HCT116 (cell line): ENCODE measurements at regions not wholly inside any gene's neighbourhood (a gene's known extent, or its start where the extent isn't known, plus 50 kb on each side); places are given as distances from the start of the nearest gene placed in this dataset.

Experiments used
- ATAC-seq: fragments of 200-7000 bp; cut with Tn5 transposase; 2 replicates; pipeline ENCODE4 v1.9.1; 2020; ENCODE audit warnings: mild to moderate bottlenecking, moderate library complexity
- BruUV-seq: library from RNA; stranded (reverse); fragments of 400-500 nt; replicated peaks from 2 replicates; lab custom pipeline; 2021; lab: Mats Ljungman, UMichigan
- CTCF ChIA-PET: fragments of 300-600 bp; sonication (Branson Sonifier 250); formaldehyde crosslinking; loops from one replicate; lab custom pipeline; 2021; ENCODE audit warnings: antibody characterized with exemption; lab: Charles Lee
- POLR2A ChIA-PET: fragments of 300-600, 350-600 bp; sonication (Branson Sonifier 250); formaldehyde crosslinking; loops from one replicate; lab custom pipeline; 2021; ENCODE audit warnings: antibody characterized with exemption; lab: Charles Lee
- RAD21 ChIA-PET, 2 experiments: fragments of 300-600 bp; sonication (Branson Sonifier 250); formaldehyde crosslinking; loops; one replicate each; lab custom pipeline; 2023; ENCODE audit warnings: low total read pairs in 2 of 2; ENCODE audit not compliant: uncharacterized antibody in 2 of 2, unreplicated experiment in 2 of 2, low non-redundant PET in 1 of 2; lab: Charles Lee
- DNase-seq: peaks from one replicate; pipeline ENCODE4 v3.0.0-alpha.2; 2010; ENCODE audit warnings: low read depth, low spot score
- H2AFZ ChIP-seq: fragments of 200-600 bp; shearing (Covaris generic), sonication (generic); 2 replicates; pipeline ENCODE4 v1.6.1; 2017; ENCODE audit warnings: low read depth, mixed run types, mixed read lengths, antibody characterized with exemption, low read length; ENCODE audit not compliant: poor library complexity, severe bottlenecking
- H3K27ac ChIP-seq: 2 replicates; pipeline ENCODE4 v1.5.1; 2012; ENCODE audit warnings: low read depth, low read length
- H3K27me3 ChIP-seq: fragments of 200-600 bp; sonication (generic); 2 replicates; pipeline ENCODE4 v1.6.1; 2016; ENCODE audit warnings: mixed run types, low read length, mixed read lengths; ENCODE audit not compliant: insufficient read depth
- H3K36me3 ChIP-seq, 2 experiments: fragments of 200-500 bp in 1 of 2; fragments of 200-600 bp in 1 of 2; sonication (Bioruptor generic) in 1 of 2; sonication (generic) in 1 of 2; 2 replicates each; pipeline versions ENCODE4 v1.5.1 to v1.6.1; 2014 to 2016; ENCODE audit warnings: low read length in 2 of 2, inconsistent platforms in 1 of 2, mixed read lengths in 1 of 2, mixed run types in 1 of 2; ENCODE audit not compliant: insufficient read depth in 2 of 2, control insufficient read depth in 1 of 2
- H3K4me1 ChIP-seq, 2 experiments: fragments of 200-600 bp in 1 of 2; sonication (generic) in 1 of 2; 2 replicates each; pipeline versions ENCODE4 v1.5.1 to v1.6.1; 2012 to 2017; ENCODE audit warnings: low read length in 2 of 2, inconsistent platforms in 1 of 2, mild to moderate bottlenecking in 1 of 2, mixed read lengths in 1 of 2, mixed run types in 1 of 2, moderate library complexity in 1 of 2; ENCODE audit not compliant: insufficient read depth in 2 of 2, control insufficient read depth in 1 of 2
- H3K4me2 ChIP-seq: fragments of 200-600 bp; sonication (generic); 2 replicates; pipeline ENCODE4 v1.6.1; 2017; ENCODE audit warnings: mixed run types, low read length, mixed read lengths
- H3K4me3 ChIP-seq, 2 experiments: fragments of 200-600 bp in 1 of 2; sonication (generic) in 1 of 2; replicated peaks in 1 of 2; 2 replicates each; pipeline ENCODE4 v1.5.1; 2011 to 2016; ENCODE audit warnings: low read length in 2 of 2, control low read depth in 1 of 2, low read depth in 1 of 2, mild to moderate bottlenecking in 1 of 2, mixed read lengths in 1 of 2, mixed run types in 1 of 2
- H3K79me2 ChIP-seq: fragments of 200-600 bp; sonication (generic); 2 replicates; pipeline ENCODE4 v1.6.1; 2017; ENCODE audit warnings: mild to moderate bottlenecking, mixed run types, low read length, moderate library complexity, mixed read lengths; ENCODE audit not compliant: insufficient read depth
- H3K9ac ChIP-seq: fragments of 200-600 bp; sonication (generic); 2 replicates; pipeline ENCODE4 v1.6.1; 2016; ENCODE audit warnings: low read length, mixed read lengths
- H3K9me2 ChIP-seq: fragments of 200-600 bp; sonication (generic), shearing (Covaris generic); 2 replicates; pipeline ENCODE4 v1.6.1; 2017; ENCODE audit warnings: mixed run types, mild to moderate bottlenecking, moderate library complexity; ENCODE audit not compliant: insufficient read depth
- H3K9me3 ChIP-seq, 2 experiments: fragments of 200-500 bp in 1 of 2; fragments of 200-600 bp in 1 of 2; sonication (Bioruptor generic) in 1 of 2; sonication (generic) in 1 of 2; 2 replicates each; pipeline ENCODE4 v1.6.1; 2014 to 2017; ENCODE audit warnings: low read length in 2 of 2, mixed read lengths in 2 of 2, inconsistent platforms in 1 of 2, low read depth in 1 of 2, mild to moderate bottlenecking in 1 of 2, mixed run types in 1 of 2, moderate library complexity in 1 of 2; ENCODE audit not compliant: control insufficient read depth in 1 of 2, insufficient read depth in 1 of 2
- H4K20me1 ChIP-seq: fragments of 200-600 bp; sonication (generic), shearing (Covaris generic); 2 replicates; pipeline ENCODE4 v1.6.1; 2017; ENCODE audit warnings: mixed run types, mild to moderate bottlenecking, moderate library complexity; ENCODE audit not compliant: insufficient read depth
- ATF3 ChIP-seq: IDR thresholded peaks from 2 replicates; pipeline ENCODE4 v1.6.1; 2012
- CBX3 ChIP-seq: IDR thresholded peaks from 2 replicates; pipeline ENCODE4 v1.6.1; 2012; ENCODE audit warnings: low read depth
- CEBPB ChIP-seq: IDR thresholded peaks from 2 replicates; pipeline ENCODE4 v1.6.1; 2012; ENCODE audit warnings: low read depth
- CTCF ChIP-seq, 3 experiments: fragments of 200-600 bp in 1 of 3; sonication (generic) in 1 of 3; IDR thresholded peaks in 2 of 3; conservative IDR thresholded peaks in 1 of 3; 2 replicates each; pipeline ENCODE4 v1.5.1; 2012 to 2017; ENCODE audit warnings: low read depth in 2 of 3, low read length in 2 of 3, antibody characterized with exemption in 1 of 3, borderline replicate concordance in 1 of 3, control low read depth in 1 of 3, mild to moderate bottlenecking in 1 of 3, mixed read lengths in 1 of 3, mixed run types in 1 of 3, moderate library complexity in 1 of 3; ENCODE audit not compliant: insufficient read depth in 1 of 3
- EGR1 ChIP-seq: IDR thresholded peaks from 2 replicates; pipeline ENCODE4 v1.6.1; 2012; ENCODE audit warnings: low read depth
- ELF1 ChIP-seq: IDR thresholded peaks from 2 replicates; pipeline ENCODE4 v1.6.1; 2012; ENCODE audit warnings: low read depth, borderline replicate concordance
- EZH2 ChIP-seq: fragments of 200-600 bp; sonication (generic); IDR thresholded peaks from 2 replicates; pipeline ENCODE4 v1.6.1; 2017; ENCODE audit warnings: antibody characterized with exemption, mixed run types
- EZH2phosphoT487 ChIP-seq: fragments of 200-600 bp; IDR thresholded peaks from 2 replicates; pipeline ENCODE4 v1.6.1; 2018; ENCODE audit warnings: antibody characterized with exemption, borderline replicate concordance
- JUND ChIP-seq: IDR thresholded peaks from 2 replicates; pipeline ENCODE4 v1.6.1; 2012
- MAX ChIP-seq: IDR thresholded peaks from 2 replicates; pipeline ENCODE4 v1.6.1; 2012
- POLR2A ChIP-seq: IDR thresholded peaks from 2 replicates; pipeline ENCODE4 v1.7.0; 2011; ENCODE audit warnings: borderline replicate concordance; ENCODE audit not compliant: insufficient read depth, insufficient read length; ENCODE audit errors: extremely low read depth
- POLR2AphosphoS5 ChIP-seq: IDR thresholded peaks from 2 replicates; pipeline ENCODE4 v1.6.1; 2011; ENCODE audit warnings: mild to moderate bottlenecking, low read depth, low read length, moderate library complexity
- RAD21 ChIP-seq: IDR thresholded peaks from 2 replicates; pipeline ENCODE4 v1.6.1; 2012; ENCODE audit warnings: low read depth, mild to moderate bottlenecking
- SIN3A ChIP-seq: IDR thresholded peaks from 2 replicates; pipeline ENCODE4 v1.6.1; 2012; ENCODE audit warnings: low read depth
- SP1 ChIP-seq: IDR thresholded peaks from 2 replicates; pipeline ENCODE4 v1.6.1; 2012; ENCODE audit warnings: low read depth
- SRF ChIP-seq: IDR thresholded peaks from 2 replicates; pipeline ENCODE4 v1.6.1; 2012; ENCODE audit warnings: low read depth
- TCF7L2 ChIP-seq: IDR thresholded peaks from 2 replicates; pipeline ENCODE4 v1.7.0; 2011; ENCODE audit warnings: borderline replicate concordance, inconsistent platforms; ENCODE audit not compliant: insufficient read depth, insufficient read length; ENCODE audit errors: extremely low read depth
- YY1 ChIP-seq: IDR thresholded peaks from 2 replicates; pipeline ENCODE4 v1.6.1; 2011; ENCODE audit warnings: low read length, low read depth, moderate library complexity, mild to moderate bottlenecking; ENCODE audit not compliant: insufficient replicate concordance; ENCODE audit errors: extremely low read depth
- ZFX ChIP-seq: fragments of 450-650 bp; IDR thresholded peaks from 2 replicates; pipeline ENCODE4 v1.6.1; 2017
- ZNF274 ChIP-seq: fragments of 200-500 bp; sonication (Bioruptor generic); IDR thresholded peaks from 2 replicates; pipeline ENCODE4 v1.6.1; 2014; ENCODE audit warnings: mild to moderate bottlenecking, low read depth, low read length, inconsistent platforms
- intact Hi-C: fragments of 100-400 bp; cut with micrococcal nuclease; formaldehyde crosslinking; loops from 2 replicates; pipeline ENCODE4 v1.10.0; 2022

- TF ChIP-seq ZNF274: no peak
- TF ChIP-seq EZH2: no peak
- TF ChIP-seq JUND: no peak
- TF ChIP-seq MAX: no peak
- no peak for TF ChIP-seq CBX3
- TF ChIP-seq SRF: no peak
These were observed 131.3 kb downstream of the DCLK3 start (continued) for GRCh38 chr3:36633060-36633459.

- RAD21 ChIA-PET: no interaction called here
- intact Hi-C loops: no loop called here
- ATAC-seq (no peak), DNase-seq (no peak)
- Histone ChIP-seq H3K9ac (no peak overlapping the region), H3K9me2 (no peaks in the 10 kb centered on the region), H3K27ac (no peak overlapping the region), H3K4me1 (no peaks in the 10 kb centered on the region), H3K4me2 (no peak overlapping the region), H4K20me1 (no peaks in the 10 kb centered on the region), H3K4me3 (no peak overlapping the region), H3K79me2 (no peaks in the 10 kb centered on the region), H3K27me3 (peaks cover 17% of the 10 kb centered on the region), H3K9me3 (no peaks in the 10 kb centered on the region), H3K36me3 (no peaks in the 10 kb centered on the region), H2AFZ (no peak overlapping the region)
- TF ChIP-seq SP1 (no peak), CTCF (IDR thresholded peaks at IDR 0.05 in 2 of 3, conservative IDR thresholded peaks at IDR 0.05 in 1 of 3; ENCODE audit: borderline replicate concordance in 1 of 3, insufficient read depth in 1 of 3, low read depth in 2 of 3, low read length in 2 of 3) (no peak), ZFX (no peak), ATF3 (no peak), POLR2AphosphoS5 (no peak), ZNF274 (no peak), CBX3 (no peak), EZH2 (no peak), YY1 (no peak), CEBPB (no peak), EZH2phosphoT487 (no peak), EGR1 (no peak), TCF7L2 (no peak), ELF1 (no peak), POLR2A (no peak), RAD21 (no peak), JUND (no peak), SIN3A (no peak), MAX (no peak)
- CTCF ChIA-PET: no interaction called here
- POLR2A ChIA-PET: no interaction called here
- BruUV-seq: no TSS peak
These were observed 132.8 kb downstream of the DCLK3 start for GRCh38 chr3:36631549-36631948.
